Natural killer cell (primary cell): ENCODE measurements at regions not wholly inside any gene's neighbourhood (a gene's known extent, or its start where the extent isn't known, plus 50 kb on each side); places are given as distances from the start of the nearest gene placed in this dataset.

Experiments used
- ATAC-seq, 3 donors: fragments of 150-1000 bp in 2 of 3; fragments of 200-7000 bp in 1 of 3; cut with Tn5 transposase; 1 replicate in 1 of 3; 2 replicates in 2 of 3; pipeline ENCODE4 v1.10.0; 2021; ENCODE audit warnings: mild to moderate bottlenecking in 2 of 3, moderate library complexity in 2 of 3
- DNase-seq, 2 donors: peaks; one replicate each; pipeline versions ENCODE4 v3.0.0 to v3.0.0-alpha.2; 2013 to 2021; ENCODE audit warnings: mixed read lengths in 1 of 2
- H3K27ac ChIP-seq: one replicate; pipeline ENCODE4 v1.5.1; 2013; ENCODE audit warnings: mild to moderate bottlenecking, low read length
- H3K27me3 ChIP-seq: one replicate; pipeline ENCODE4 v1.6.1; 2013; ENCODE audit warnings: low read length; ENCODE audit not compliant: control insufficient read depth, insufficient read depth
- H3K36me3 ChIP-seq: one replicate; pipeline ENCODE4 v1.6.1; 2013; ENCODE audit warnings: low read length; ENCODE audit not compliant: control insufficient read depth, insufficient read depth
- H3K4me1 ChIP-seq: one replicate; pipeline ENCODE4 v1.6.1; 2013; ENCODE audit warnings: low read length; ENCODE audit not compliant: control insufficient read depth, insufficient read depth
- H3K4me3 ChIP-seq: one replicate; pipeline ENCODE4 v1.5.1; 2013; ENCODE audit warnings: low read length
- H3K9me3 ChIP-seq: one replicate; pipeline ENCODE4 v1.6.1; 2013; ENCODE audit warnings: low read length; ENCODE audit not compliant: control insufficient read depth, insufficient read depth
- H3K27ac Mint-ChIP-seq, 2 donors: one replicate each; pipeline ENCODE4 v1.8.0; 2022; ENCODE audit warnings: mild to moderate bottlenecking in 2 of 2, mixed read lengths in 2 of 2, moderate library complexity in 1 of 2
- H3K27me3 Mint-ChIP-seq, 2 donors: one replicate each; pipeline ENCODE4 v1.8.0; 2022; ENCODE audit warnings: low read depth in 2 of 2, mixed read lengths in 2 of 2
- H3K36me3 Mint-ChIP-seq: one replicate; pipeline ENCODE4 v1.8.0; 2022; ENCODE audit warnings: mixed read lengths
- H3K4me1 Mint-ChIP-seq, 2 donors: one replicate each; pipeline ENCODE4 v1.8.0; 2022; ENCODE audit warnings: mixed read lengths in 2 of 2
- H3K4me3 Mint-ChIP-seq: one replicate; pipeline ENCODE4 v1.8.0; 2022; ENCODE audit warnings: mild to moderate bottlenecking, moderate library complexity, mixed read lengths
- H3K9me3 Mint-ChIP-seq, 2 donors: one replicate each; pipeline ENCODE4 v1.8.0; 2022; ENCODE audit warnings: mixed read lengths in 2 of 2
- WGBS: methylation state at CpG from one replicate; pipeline ENCODE4 v1.1.7; 2013; ENCODE audit warnings: missing lambda C conversion rate; ENCODE audit not compliant: insufficient coverage; 5-methylcytosine and 5-hydroxymethylcytosine counted together
- intact Hi-C: fragments of 100-400 bp; cut with micrococcal nuclease; formaldehyde crosslinking; loops from one replicate; pipeline ENCODE4 v1.14.2; 2022
- TF ChIP-seq, protein P1 (sequence below): fragments of 200-600 bp; IDR thresholded peaks from one replicate; pipeline ENCODE4 v1.8.0; 2022; ENCODE audit warnings: antibody characterized with exemption

DNA sequence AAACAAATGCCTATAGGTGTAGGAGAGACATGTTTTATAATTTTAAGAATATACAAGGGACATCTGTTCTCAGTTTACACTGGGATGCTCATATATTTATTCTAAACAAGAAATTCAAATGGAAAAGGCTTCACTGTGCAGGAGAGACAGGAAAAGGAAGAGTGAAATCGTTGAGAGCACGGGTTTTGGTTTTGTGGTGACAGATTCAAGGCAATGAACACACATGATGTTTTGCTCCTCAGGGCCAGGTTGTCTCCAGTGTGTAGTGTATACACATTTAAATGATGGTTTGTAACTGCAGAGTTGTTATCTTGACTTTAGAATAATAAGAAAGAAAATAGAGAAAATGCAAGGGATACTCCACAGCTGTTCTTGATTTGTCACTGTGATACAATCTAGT, 73.7 kb downstream of the S1PR1 start:
- Mint-ChIP-seq H3K36me3 (no peaks in the 10 kb centered on the region), H3K27me3 (no peaks in the 10 kb centered on the region), H3K9me3 (no peaks in the 10 kb centered on the region), H3K4me3 (peak overlapping the region; percentile 84), H3K27ac (peak overlapping the region; percentile 91), H3K4me1 (peaks cover 89 to 90% of the 10 kb centered on the region in 2 donors)
- Histone ChIP-seq H3K4me3 (no peak overlapping the region), H3K27me3 (no peaks in the 10 kb centered on the region), H3K4me1 (peaks cover 78% of the 10 kb centered on the region), H3K36me3 (no peaks in the 10 kb centered on the region), H3K27ac (peak overlapping the region; percentile 86), H3K9me3 (no peaks in the 10 kb centered on the region)
- intact Hi-C loops = loop anchor here (2.0 to 10.0 kb wide), 4 partner anchors 73 to 916 kb away; partner anchors contain the start of gene S1PR1
- ATAC-seq (no peak), DNase-seq (peak in 1 of 2 donors; percentile 69)
- TF ChIP-seq, protein P1, sequence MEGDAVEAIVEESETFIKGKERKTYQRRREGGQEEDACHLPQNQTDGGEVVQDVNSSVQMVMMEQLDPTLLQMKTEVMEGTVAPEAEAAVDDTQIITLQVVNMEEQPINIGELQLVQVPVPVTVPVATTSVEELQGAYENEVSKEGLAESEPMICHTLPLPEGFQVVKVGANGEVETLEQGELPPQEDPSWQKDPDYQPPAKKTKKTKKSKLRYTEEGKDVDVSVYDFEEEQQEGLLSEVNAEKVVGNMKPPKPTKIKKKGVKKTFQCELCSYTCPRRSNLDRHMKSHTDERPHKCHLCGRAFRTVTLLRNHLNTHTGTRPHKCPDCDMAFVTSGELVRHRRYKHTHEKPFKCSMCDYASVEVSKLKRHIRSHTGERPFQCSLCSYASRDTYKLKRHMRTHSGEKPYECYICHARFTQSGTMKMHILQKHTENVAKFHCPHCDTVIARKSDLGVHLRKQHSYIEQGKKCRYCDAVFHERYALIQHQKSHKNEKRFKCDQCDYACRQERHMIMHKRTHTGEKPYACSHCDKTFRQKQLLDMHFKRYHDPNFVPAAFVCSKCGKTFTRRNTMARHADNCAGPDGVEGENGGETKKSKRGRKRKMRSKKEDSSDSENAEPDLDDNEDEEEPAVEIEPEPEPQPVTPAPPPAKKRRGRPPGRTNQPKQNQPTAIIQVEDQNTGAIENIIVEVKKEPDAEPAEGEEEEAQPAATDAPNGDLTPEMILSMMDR = no peak
- 0% methylated on average over 2 of the region's 2 CpGs for WGBS

DNA sequence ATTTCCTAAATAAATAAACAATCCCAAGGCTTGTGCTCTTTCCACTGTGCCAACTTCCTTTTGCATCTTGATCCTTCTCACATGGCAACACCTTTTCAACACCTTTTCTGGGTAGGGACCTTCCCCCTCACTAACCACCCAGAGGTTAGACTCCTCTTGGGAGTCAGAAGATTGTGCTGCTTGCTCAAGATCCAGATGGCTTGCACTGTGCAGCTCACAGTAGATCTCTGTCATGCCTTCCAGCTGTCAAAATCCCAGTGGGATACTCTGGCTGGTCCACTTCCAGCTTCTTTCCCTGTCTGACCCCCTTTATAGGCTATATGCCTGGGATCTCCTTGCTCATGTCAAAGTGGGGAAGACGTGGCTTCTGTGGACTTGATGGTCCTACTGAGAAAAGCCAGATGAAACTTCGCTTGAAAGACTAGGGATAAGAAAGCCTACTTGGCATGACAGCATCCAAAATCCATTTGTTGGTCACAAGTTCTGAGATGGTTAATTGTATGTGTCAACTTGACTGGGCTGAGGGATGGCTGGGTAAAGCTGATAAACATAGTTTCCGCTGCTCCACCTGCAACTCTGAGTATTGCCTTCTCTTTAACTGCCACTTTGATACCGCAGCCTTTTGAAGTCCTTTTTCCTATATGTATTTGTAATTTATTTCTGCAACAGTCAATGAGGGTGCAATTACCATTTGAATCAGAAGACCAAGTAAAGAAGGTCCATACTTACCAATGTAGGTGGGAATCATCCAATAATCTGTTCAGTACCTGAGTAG, 74.5 kb downstream of the S1PR1 start:
- H3K4me1 ChIP-seq = peaks cover 78% of the 10 kb centered on the region
- H3K4me3 Mint-ChIP-seq = peak overlapping the region; percentile 84
- H3K27me3 ChIP-seq = no peaks in the 10 kb centered on the region
- H3K9me3 Mint-ChIP-seq = no peaks in the 10 kb centered on the region
- TF ChIP-seq, protein P1 = no peak
- H3K4me1 Mint-ChIP-seq = peaks cover 88 to 89% of the 10 kb centered on the region in 2 donors
- DNase-seq (peak in 1 of 2 donors; percentile 58), ATAC-seq (no peak)
- no peaks in the 10 kb centered on the region for H3K27me3 Mint-ChIP-seq
- peak overlapping the region; percentile 86 for H3K27ac ChIP-seq
- peak overlapping the region; percentile 91 for H3K27ac Mint-ChIP-seq
- intact Hi-C loops = loop anchor here (2.0 to 10.0 kb wide), 4 partner anchors 74 to 917 kb away; partner anchors contain the start of gene S1PR1
- no peak overlapping the region for H3K4me3 ChIP-seq
- WGBS = 69% methylated on average over 3 of the region's 4 CpGs
- H3K9me3 ChIP-seq = no peaks in the 10 kb centered on the region
- no peaks in the 10 kb centered on the region for H3K36me3 ChIP-seq
- no peaks in the 10 kb centered on the region for H3K36me3 Mint-ChIP-seq

GRCh38 chr1:101312147-101312546, 75.3 kb downstream of the S1PR1 start:
- ATAC-seq = no peak

More at GRCh38 chr1:101312147-101312546, 75.3 kb downstream of the S1PR1 start:
- Histone ChIP-seq H3K9me3 (no peaks in the 10 kb centered on the region), H3K4me1 (peaks cover 70% of the 10 kb centered on the region), H3K27ac (peak overlapping the region; percentile 86), H3K36me3 (no peaks in the 10 kb centered on the region), H3K27me3 (no peaks in the 10 kb centered on the region), H3K4me3 (no peak overlapping the region)
- H3K9me3 Mint-ChIP-seq = no peaks in the 10 kb centered on the region
- peak overlapping the region; percentile 91 for H3K27ac Mint-ChIP-seq
- H3K27me3 Mint-ChIP-seq = no peaks in the 10 kb centered on the region
- intact Hi-C loops = loop anchor here (5.0 to 10.0 kb wide), 3 partner anchors 75 to 917 kb away; partner anchors contain the start of gene S1PR1
- DNase-seq = peak in 1 of 2 donors; percentile 57
- peaks cover 81 to 82% of the 10 kb centered on the region in 2 donors for H3K4me1 Mint-ChIP-seq
- H3K36me3 Mint-ChIP-seq = no peaks in the 10 kb centered on the region
- TF ChIP-seq, protein P1 = no peak
- WGBS = 36% methylated on average over 4 of the region's 4 CpGs
- peak overlapping the region; percentile 84 for H3K4me3 Mint-ChIP-seq
